ENCODE measurements at regions not wholly inside any gene's neighbourhood (a gene's known extent, or its start where the extent isn't known, plus 50 kb on each side); places are given as distances from the start of the nearest gene placed in this dataset.

DNA sequence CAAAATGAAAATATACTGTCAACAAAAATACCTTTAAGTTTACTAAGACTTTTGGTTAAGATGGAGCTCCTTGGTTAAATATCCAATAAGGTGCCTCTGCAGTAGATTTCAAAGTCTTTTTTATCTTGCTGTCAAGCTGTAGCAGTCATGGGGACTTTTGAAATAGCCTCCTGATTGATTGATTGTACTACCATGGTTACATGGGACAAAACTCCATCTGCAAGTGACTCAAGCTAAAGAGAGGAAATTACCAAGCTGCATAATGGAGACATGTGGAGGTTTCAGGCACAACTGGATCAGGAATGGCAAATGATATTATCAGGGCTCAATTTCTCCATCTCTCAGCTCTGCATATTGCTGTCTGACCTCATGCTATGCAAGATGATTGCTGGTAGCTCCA, 73.4 kb upstream of the ST8SIA3 start:
- TF ChIP-seq, protein P1, sequence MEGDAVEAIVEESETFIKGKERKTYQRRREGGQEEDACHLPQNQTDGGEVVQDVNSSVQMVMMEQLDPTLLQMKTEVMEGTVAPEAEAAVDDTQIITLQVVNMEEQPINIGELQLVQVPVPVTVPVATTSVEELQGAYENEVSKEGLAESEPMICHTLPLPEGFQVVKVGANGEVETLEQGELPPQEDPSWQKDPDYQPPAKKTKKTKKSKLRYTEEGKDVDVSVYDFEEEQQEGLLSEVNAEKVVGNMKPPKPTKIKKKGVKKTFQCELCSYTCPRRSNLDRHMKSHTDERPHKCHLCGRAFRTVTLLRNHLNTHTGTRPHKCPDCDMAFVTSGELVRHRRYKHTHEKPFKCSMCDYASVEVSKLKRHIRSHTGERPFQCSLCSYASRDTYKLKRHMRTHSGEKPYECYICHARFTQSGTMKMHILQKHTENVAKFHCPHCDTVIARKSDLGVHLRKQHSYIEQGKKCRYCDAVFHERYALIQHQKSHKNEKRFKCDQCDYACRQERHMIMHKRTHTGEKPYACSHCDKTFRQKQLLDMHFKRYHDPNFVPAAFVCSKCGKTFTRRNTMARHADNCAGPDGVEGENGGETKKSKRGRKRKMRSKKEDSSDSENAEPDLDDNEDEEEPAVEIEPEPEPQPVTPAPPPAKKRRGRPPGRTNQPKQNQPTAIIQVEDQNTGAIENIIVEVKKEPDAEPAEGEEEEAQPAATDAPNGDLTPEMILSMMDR (IDR thresholded peaks at IDR 0.05; ENCODE audit: insufficient read depth, missing control alignments): no peak
- DNase-seq (ENCODE audit: insufficient read length, low spot score) (no peak), FAIRE-seq (peak; percentile 84)

DNA sequence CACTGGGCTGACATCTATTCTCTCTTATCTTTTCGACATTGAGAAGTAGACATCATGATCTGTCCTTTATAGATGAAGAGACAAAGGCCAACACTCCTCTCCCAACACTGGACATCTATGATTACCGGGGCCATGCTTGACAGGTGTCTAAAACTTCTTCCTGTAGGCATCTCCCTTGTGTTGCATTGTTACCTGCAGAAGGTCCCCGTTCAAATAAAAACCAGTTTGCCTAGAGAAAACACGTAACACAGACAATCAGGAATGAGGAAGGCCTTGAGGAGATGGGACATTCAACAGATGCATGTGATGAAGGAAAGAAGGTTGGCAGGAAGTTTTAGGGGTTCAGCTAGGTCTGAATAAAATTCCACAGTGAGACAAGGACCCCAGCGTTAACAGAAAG, 70.8 kb upstream of the ST8SIA3 start:
- FAIRE-seq (peak; percentile 80), DNase-seq (ENCODE audit: insufficient read length, low spot score) (no peak)
- TF ChIP-seq, protein P1 (IDR thresholded peaks at IDR 0.05; ENCODE audit: insufficient read depth, missing control alignments): no peak

DNA sequence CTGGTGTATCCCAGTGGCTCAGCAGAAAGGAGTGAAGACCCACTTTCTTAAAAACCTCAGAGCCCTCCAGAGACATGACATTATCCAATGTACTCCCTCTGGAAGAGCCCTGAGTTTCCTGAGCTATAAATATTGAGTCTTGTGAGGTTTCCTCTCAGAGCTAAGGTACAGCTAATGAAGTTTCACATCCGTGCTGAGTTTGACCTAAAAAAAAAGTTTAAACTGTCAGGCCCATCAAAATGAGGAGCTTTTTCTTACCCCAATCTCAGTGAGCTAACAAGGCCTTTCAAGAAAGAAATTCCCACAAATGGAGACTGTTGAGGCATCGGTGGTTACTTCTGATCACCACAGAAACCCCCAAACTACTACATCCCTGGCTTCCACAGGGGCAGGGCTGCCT, 65.4 kb upstream of the ST8SIA3 start:
- FAIRE-seq: no peak

DNA sequence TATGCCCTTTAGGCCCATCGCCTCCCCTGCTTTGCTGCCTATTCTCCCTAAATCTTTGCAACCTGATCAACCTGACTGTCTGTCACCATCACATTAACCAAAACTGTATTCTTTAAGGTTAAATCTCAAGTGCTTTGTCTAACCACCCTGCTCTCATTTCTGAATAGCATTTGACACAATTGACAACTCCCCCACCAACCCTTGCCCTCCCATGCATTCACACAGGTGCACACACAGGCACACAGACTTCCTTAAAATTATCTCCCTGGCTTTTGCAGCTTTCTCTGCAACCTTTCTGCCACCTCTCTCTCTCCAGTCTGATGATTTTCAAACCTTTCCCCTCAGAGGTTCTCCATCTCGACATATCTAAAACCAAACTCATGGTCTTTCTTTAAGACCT, 64.6 kb upstream of the ST8SIA3 start:
- DNase-seq (ENCODE audit: insufficient read length, low spot score) (no peak), FAIRE-seq (peak; percentile 88)
- TF ChIP-seq, protein P1 (IDR thresholded peaks at IDR 0.05; ENCODE audit: insufficient read depth, missing control alignments): no peak

More for the DNA sequence above, 65.4 kb upstream of the ST8SIA3 start:
- no peak for DNase-seq (ENCODE audit: insufficient read length, low spot score)
- TF ChIP-seq, protein P1 (IDR thresholded peaks at IDR 0.05; ENCODE audit: insufficient read depth, missing control alignments): no peak

DNA sequence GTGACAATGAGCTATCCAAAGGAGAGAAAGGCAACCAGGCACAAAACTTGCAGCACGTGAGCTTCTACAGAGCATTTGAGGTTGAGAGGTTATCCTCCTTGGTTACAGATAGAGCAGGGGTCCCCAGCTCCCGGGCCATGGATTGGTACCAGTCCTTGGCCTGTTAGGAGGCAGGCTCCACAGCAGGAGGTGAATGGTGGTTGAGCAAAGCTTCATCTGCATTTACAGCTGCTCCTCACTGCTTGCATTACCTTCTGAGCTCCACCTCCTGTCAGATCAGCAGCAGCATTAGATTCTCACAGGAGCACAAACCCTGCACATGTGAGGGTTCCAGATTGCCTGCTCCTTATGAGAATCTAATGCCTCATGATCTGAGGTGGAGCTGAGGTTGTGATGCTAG, 57.8 kb upstream of the ST8SIA3 start:
- DNase-seq (ENCODE audit: insufficient read length, low spot score): no peak
- TF ChIP-seq, protein P1 (IDR thresholded peaks at IDR 0.05; ENCODE audit: insufficient read depth, missing control alignments): no peak
- no peak for FAIRE-seq

DNA sequence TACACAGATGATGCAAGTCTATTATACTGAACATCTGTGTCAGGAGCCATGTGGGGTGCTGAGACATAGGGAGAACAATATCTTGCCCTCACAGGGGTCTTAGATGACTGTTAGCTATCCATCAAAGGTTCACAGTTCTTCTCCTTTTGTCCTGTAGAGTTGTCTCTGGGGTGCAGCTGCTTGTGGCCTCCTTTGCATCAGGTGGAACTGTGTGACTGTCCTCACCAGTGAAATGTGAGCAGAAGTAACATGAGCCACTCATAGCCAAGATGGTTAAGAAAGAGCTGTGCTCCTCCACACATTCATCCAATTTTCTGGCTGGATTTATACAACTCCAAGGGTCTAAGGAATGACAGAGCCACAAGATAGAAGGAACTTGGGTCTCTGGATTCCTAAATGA, 56.0 kb upstream of the ST8SIA3 start:
- FAIRE-seq (no peak), DNase-seq (ENCODE audit: insufficient read length, low spot score) (no peak)
- TF ChIP-seq, protein P1 (IDR thresholded peaks at IDR 0.05; ENCODE audit: insufficient read depth, missing control alignments): no peak

DNA sequence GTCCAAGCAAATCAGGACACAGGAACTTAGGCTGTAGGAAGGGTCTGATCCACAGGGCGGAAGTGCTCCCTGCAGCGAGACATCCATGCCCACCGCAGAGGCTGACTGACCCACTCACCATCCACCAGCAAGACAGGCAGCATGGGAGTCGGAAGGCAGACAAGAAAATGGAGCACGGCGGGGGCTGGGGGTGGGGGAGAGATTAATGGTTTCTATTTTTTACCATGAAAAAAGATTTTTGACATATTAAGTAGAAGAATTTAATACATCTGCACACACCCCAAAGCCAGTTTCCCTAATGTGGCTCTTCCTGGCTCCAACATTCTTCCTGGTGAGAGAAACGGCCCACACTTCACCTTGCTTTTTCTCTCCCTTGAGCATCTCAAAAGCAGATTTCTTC, 55.1 kb upstream of the ST8SIA3 start:
- TF ChIP-seq, protein P1 (IDR thresholded peaks at IDR 0.05; ENCODE audit: insufficient read depth, missing control alignments): no peak
- DNase-seq (ENCODE audit: insufficient read length, low spot score) (no peak), FAIRE-seq (no peak)
